ENCODE measurements at regions not wholly inside any gene's neighbourhood (a gene's known extent, or its start where the extent isn't known, plus 50 kb on each side); places are given as distances from the start of the nearest gene placed in this dataset.
A peak's percentile ranks its signal among the peaks of the same experiment; 100 is the strongest.
"Not testable (repeated sequence)": the region's sequence is repeated elsewhere in the genome, so short reads cannot be mapped to it uniquely, and the experiment has no call there.

DNA sequence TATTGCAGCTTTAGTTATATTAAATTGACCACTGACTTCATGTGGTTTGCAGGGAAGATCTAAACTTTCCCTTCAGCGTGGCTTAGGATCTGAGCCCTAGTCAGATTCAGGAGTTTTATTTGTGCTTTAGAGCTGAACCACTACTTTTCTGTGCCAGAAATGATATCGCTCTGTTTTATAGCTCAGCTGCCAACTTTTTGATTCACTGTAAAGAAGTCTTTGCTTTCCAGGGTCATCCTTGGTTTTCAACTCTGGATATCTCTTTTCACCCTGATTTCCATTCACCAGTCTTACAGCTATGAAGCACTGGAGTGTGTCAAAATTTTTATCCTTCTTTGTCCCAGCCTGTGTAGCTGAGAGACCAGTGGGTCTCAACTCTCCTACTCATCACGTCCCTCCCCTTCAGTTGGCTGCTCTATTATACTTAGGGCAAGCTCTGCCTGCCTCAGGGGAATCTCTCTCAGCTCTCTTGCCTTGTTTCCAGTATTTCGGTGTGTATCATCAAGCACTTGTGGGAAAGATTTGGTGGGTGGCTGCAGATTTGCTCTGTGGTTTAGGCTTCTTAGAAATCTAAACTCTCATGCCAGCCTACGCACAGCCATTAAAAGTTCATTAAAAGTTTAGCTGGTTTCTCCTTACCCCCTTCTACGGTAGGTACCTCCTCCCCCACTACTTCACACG lies 425.5 kb downstream of the TENT5A start:
- no peak for DNase-seq

DNA sequence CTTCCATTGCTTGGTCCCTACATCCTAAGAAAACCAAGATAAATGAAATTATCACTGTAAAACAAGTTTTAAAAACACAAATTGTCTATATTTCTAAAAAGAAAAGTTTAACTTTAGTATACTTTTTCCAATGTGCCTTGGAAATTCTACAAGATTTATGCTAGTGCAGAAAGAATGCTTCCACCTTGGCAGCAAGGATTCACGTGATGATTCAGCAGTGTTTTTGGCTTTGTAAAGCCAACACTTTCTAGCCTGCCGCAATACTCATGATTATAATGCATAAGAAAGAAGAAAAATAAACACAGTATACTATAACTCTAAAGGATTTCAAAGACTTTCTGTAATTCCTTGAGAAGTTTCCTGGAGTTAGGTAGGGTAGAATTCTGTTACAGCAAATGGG lies 442.7 kb downstream of the TENT5A start:
- no peak for DNase-seq

DNA sequence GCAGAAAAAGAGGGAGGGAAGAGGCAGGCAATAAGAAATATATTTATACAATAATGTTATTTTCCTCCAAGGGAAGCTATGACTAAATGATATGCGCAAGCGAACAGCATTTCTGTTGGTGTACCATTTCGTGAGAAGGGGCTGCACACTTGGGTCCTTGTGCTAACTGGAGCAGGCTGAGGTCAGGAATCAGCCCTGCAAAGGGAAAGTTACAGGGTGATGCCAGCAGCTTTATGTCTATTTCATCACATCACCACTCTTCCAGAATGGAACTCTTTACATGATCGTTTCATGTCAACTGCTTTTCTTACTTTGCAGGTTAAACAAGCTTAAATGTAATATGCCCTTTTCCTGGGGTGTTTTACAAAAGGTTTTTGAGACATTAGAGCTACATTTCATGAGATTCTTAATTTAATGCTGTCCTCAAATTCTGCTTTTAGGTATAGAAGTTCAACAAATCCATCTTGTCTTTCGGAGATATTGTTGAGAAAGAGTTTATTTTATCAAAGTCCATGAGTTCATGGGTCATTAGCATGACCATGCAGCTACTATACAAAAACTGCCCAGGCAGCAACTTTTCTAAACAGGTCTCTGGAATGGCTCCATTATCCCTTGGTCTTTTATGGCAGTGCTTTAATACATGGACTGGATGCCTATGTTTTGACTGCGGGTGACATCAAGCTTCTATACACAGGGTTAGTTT lies 443.8 kb downstream of the TENT5A start:
- no peak for DNase-seq

DNA sequence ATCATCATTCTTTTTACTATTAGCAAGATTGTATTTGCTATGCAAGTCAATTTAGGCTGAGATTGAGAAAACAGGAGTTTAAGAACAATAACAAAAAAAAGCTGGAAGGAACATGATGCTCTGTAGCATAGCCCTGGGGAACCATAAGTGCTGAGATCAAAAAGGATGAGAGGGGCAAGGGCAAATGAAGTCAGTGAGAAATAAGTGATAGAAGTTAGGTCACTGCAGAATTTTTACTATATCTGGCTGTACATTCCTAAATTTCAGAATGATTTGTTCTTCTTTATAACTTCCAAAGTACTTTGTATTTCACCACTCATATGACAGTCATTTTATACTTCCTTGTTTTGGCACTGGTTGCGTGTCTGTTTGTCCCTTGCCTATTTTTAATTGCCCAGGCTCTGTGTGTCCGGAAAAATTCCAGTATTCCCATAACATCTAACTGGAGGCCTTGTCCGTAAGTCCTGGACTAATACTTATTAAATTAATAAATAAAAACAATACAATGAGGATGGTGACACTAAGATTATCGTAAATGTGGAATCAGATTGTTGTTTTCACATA lies 444.7 kb downstream of the TENT5A start:
- DNase-seq, result no peak

DNA sequence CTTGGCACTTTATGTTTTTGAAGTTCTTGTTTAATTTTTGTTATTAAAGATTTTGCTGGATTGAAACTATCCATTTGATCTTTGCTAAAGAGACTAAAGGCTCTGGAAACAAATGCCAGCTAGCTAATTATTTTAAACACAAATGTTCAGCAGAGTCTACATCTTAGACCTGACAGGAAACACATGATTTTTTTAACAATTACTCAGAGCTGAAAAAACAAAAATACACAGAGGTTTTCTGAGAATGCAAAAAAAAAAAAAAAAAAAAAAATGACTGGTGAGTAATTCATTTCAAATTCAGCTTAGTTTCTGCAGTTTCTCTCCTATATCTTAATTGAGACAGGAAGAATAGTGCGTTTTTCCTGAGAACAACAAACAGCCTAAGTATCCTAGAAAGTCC lies 448.0 kb downstream of the TENT5A start:
- no peak for DNase-seq

DNA sequence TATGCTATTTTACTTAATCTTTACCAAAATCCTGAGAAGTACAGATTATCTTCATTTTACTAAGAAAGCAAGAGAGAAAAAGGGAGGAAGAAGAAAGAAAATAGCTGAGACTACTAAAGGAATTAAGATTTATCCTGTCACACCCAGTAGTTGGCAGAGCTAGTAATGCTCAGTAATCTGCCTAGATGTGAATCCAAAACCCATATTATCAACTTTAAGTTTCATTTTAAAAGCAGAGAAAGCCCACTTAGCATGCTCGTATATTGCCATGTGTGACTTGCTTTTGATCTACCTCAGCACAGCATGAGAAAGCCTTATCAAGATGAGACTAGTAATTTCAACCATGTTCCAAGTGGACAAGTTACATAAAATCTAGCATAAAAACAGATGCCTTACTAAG lies 451.5 kb downstream of the TENT5A start:
- DNase-seq, result no peak

DNA sequence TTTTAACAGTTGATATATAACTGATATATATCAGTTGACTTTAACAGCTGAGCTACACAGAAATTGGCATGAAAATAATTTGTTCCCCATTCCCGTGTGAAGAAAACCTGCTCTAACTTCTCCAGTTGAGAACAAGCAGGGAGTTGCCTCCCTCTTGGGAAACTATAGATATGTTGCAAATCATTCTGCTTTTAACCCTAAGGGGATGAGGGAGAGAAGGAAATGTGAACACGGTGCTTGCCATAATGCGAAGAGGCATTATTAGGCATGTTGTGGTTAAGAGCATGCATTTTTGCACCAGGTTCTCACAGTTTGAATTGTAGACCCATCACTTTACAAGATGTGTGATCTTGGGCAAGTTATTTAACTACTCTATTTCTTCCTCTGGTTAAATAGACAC lies 453.7 kb downstream of the TENT5A start:
- DNase-seq, result no peak

DNA sequence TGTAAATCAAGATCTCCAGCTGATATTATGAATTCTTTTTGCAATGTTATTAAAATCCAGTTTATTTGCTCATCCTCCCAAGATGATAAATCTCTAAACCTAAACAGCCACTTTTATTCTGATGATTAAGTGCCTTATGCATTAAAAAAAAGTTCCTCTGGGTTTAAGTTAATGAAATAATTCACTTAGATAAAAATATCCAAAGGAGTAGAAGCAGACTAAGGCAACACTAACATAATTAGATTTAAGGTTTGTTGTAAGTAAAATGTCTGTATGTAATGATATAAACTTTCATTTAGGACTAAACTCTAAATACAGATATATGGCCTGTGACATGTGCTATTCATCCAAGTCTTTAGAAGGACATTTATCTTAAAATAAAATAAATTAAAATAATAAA lies 457.2 kb downstream of the TENT5A start:
- no peak for DNase-seq

DNA sequence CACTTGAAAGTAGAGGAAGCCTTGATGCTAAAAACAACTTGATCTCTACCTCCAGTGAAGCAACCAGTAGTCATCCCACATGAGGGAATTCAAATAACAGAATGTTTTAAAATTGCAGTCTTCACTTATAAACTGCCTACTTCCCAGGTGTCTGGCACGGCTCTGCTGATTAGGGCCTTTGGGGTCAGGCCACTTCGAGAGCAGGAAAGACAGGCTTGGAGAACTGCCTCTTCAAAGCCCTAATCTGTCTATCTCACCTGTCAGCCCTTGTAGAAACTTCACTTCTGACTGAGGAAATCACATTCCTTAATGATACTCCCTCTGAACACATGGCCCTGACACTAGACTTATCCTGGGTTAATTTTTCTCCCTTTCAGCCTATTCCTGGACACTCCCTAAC lies 458.6 kb downstream of the TENT5A start:
- no peak for DNase-seq

DNA sequence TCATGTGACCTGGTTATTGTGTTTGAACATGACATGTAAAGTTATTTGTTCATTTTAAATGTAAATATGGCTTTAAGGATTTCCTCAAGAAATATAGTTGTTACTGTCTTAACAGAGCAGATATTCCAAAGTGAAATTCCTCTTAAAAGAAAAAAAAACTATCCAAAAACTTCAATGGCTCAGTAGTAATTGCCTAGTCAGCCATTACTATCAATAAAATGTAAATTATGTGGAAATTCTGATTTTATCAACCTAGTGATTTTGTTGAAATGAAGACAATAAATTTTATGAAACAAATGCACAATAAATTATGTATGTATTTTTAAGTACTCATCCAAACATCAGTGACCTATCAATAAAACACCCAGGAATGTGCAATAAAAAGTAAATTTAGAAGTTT lies 463.3 kb downstream of the TENT5A start:
- no peak for DNase-seq

DNA sequence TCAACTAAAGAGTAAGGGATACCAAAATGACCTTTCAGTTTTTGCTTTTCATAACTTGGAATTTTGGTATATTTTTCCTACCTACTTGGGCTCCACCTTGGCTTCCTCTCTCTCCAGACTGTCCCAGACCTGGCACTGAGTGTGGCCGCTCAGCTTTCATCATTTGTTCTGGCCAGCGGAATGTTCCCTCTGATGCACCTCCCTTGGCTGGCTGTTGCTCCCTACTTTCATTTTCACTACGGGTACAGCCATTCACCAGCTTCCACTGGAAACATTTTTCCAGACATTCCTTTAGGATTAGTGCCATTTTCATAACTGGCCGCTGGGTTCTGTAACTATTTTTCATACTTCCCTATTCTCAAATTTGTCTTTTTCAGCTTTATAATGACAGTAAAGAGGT lies 487.4 kb downstream of the TENT5A start:
- no peak for DNase-seq

DNA sequence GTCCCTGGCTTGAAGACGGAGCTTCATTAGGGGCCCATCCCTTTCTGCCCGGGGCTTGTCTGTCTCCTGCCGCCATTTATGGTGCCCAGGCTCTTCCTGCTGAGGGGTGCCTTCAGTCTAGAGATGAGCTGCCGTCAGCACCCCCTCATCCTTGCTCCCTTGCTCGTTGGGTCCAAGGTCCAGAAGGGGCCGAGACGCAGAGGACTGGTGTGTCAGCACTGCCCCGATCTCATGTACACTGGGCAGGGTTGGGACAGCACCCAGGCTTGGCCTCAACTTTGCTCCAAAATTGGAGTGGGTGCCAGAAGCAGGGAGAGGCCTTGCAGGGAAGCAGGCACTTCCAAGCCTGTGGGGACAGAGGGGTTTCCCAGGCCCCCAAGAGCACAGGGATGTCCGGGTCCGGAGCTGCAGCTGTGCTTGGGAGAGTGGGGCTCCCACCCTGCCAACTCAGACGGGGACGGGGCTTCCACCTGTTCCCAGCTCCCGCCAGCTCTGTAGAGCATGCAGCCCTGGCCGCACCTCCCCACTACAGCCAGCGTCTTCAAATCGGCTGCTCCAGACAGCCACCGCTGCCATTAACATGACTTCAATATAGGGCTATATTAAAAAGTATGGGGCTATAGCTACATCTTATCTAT lies 488.8 kb downstream of the TENT5A start:
- DNase-seq, result no peak

DNA sequence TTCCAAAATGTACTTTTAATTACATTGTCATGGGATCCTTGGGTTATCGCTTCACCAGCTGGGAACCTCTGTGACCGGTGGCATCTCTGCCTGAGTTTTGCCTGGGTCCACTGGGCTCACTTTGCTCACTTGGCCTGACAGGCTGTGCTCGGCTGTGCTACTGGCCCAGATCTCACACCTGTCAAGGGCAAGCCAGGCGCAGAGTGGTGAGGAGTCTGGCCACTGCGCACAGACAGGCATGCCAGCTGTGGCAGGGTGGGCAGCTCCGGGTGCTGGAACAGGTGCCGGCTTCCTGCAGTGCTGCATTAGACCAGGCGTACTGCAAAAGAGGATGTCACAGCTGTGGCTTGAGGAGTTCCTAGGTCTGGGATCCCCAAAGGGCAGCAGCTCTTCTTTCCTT lies 489.8 kb downstream of the TENT5A start:
- DNase-seq, result no peak

DNA sequence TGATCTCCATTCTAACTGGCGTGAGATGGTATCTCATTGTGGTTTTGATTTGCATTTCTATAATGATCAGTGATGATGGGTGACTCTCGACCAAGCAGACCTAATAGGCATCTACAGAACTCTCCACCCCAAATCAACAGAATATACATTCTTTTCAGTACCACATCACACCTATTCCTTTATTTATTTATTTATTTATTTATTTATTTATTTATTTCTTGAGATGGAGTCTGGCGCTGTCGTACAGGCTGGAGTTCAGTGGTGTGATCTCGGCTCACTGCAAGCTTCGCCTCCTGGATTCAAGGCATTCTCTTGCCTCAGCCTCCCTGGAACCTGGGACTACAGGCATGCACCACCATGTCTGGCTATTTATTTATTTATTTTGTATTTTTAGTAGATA lies 496.3 kb downstream of the TENT5A start:
- not testable (repeated sequence) for DNase-seq

DNA sequence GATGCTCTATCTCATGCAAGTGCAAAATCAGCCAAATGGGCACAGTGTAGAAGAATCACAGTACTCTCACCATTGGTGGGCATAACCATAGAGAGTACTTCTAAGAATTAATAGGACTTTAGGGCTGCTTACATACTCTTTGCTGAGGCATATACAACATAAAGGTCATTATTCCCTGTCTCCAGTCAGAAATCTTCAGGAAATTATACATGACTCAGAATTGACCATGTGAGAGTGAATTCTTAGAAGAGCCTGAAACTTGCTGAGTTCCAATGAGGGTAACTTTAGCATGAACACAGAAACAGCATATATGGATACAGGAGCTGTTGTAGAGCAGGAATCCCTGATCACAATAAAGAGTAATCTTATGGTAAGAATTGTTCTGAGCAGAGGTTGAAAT lies 498.7 kb downstream of the TENT5A start:
- DNase-seq, result no peak

DNA sequence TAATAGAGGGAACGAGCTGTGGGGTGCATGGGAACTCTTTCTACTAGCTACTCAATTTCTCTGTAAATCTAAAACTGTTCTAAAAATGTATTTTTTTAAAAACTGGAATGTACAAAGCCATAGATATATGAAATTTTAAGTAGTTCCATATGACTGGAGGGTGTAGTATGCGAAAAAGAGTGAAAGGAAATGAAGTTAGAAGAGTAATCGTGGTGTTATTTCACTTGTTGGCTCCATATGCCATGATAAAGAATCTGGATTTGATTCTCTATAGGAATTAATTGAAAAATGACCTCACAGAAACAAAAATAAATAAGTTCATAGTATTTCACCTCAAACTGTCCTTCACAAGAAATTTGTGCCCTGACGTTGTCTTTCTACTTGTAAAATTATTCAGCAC lies 500.2 kb downstream of the TENT5A start:
- DNase-seq, result no peak

DNA sequence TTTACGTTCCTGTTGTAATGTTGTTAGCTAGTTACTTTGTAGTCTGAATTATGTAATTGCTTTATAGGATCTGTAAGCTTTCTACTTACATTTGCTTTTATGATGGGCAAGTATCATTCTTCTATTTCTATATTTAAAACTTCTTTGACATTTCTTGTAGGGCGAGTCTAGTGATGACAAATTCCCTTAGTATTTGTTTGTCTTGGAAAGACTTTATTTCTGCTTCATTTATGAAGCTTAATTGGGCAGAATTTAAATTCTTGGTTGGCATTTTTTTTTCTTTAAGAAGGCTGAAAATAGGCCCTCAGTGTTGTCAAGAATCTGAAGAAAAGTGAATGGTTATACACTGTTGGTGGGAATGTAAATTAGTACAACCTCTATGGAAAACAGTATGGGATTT lies 506.3 kb downstream of the TENT5A start:
- no peak for DNase-seq

DNA sequence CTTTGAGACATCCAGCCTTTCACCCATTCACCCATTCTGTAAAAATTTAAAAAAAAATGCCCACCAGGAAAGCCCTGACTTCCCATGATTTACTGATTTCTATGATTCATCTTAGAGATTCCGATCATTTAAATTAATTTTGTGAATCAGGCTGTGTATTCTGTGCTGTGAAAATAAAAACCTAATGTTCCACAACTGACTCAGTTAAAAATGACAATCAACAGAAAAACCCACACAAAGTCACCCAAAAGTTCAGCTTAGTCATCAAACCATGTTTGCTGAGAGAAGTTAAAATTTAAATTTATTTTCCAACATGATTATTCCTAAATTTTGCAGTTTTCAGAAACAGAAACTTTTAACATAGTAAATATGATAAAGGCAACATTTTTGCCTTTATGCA lies 509.9 kb downstream of the TENT5A start:
- DNase-seq, result no peak

DNA sequence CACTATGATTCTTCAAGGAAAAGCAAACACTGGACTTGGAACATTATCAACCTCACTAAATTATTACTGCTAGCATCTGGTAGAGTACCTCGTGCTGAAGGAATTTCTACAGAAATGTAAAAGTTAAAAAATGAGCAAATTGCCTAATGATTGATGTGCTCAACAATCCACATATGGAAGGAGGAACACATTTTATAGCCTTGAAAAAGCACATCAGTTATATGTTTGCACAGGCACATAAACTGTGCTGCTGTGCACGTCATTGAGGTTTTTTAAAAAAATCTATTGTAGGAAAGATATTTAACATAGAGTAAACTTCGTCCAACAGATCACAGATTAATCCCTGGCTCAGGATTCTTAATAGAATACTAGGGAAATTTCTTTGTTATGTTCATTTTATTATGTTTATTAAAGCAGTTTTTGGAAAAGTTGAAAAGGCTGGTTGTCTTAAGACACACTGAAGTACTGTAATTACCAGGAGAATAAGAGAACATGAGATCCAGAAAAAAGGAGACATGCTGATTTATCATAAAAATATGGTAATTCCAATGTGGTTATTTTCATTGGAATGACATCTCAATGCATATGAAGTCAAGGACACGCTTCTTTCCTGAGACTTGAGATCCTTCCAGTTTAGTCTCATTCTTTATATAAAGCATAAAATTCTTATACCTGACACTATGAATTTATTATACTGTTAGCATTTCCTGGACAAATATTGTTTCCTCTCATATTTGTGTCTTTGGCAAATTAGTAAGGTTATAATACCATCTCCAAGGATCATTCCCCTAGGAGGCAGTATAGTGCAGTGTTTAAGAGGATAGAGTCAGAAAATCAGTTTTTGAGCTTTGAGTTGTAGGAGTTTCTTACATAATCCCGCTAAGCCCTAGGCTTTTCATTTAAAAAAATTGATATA lies 511.1 kb downstream of the TENT5A start:
- peak; percentile 3 for DNase-seq

DNA sequence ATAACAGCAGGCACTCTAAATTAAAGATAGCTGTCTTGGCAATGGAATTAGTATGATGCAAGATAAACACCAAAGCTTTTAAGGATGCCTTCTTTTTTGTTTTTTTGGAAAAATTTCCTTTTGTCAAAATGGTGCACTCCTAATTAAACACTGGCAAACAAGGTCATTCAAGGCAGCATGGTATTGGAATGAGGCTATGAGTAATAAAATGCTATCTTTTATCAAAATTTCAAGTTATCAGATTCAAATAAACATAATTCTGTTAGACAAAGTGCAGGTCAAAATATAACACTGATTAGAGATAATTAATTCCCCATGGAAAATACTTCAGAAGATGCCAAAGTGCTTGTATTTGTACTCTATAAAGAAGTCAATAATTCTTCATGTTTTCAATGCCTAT lies 514.1 kb downstream of the TENT5A start:
- DNase-seq, result no peak

DNA sequence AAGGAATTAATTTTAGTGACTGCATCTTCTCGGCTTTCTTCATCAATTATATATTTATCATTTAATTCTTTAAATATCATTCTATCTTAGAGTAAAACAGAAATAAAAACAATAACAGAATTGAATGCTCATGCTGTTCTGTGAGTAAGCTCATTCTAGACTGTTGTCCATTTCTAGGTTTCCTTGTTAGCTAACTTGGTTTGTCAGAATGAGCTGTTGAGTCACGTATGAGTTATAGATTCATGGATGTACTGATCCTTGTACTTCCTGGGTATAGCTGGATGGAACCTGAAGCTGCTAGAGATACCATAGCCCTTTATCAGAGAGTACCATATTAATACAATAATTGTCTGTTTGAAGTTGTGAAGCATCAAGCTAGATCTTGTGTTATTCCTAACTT lies 515.3 kb downstream of the TENT5A start:
- no peak for DNase-seq

DNA sequence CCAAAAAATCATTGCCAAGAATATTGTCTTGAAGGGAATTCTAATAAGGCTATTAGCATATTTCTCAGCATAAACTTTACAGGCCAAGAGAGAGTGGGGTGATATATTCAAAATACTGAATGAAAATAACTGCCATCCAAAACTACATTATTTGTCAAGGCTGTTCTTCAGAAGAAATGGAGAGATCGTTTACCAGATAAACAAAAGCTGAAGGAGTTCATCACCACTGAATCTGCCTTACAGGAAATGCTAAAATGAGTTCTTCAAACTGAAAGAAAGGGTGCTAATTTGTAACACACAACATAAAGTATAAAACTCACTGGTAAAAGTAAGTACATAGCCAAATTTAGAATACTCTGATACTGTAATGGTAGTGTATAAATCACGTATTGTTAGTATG lies 517.0 kb downstream of the TENT5A start:
- DNase-seq, result no peak

DNA sequence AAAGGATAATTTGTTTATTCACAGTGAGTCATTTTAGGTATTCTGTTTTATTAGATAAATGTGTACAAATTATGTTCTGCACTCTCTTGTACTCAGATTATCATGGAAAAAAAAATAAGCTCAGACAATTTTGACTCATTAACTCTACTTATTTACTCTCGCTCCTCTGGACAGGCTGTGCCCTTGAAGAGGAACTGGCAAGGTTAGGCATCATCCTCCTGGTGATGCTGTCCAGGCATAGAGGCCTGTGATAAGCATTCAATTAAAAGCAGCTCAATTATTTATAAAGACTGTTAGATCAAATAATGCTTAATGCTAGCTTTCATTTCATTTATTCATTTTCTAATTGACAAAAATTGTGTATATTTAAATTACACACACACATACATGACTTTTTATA lies 518.5 kb downstream of the TENT5A start:
- no peak for DNase-seq
